ENCODE measurements at regions not wholly inside any gene's neighbourhood (a gene's known extent, or its start where the extent isn't known, plus 50 kb on each side); places are given as distances from the start of the nearest gene placed in this dataset.

- TF ChIP-seq CTCF (IDR thresholded peaks at IDR 0.05; ENCODE audit: low read depth, low read length, poor library complexity, severe bottlenecking) = no peak
- no peak for TF ChIP-seq EZH2phosphoT487 (IDR thresholded peaks at IDR 0.05; ENCODE audit: borderline replicate concordance, low read length)
These were observed 83.5 kb upstream of the RRP15 start for GRCh38 chr1:218201601-218202000.
